Transverse colon (tissue), 4 donors: ENCODE measurements at regions not wholly inside any gene's neighbourhood (a gene's known extent, or its start where the extent isn't known, plus 50 kb on each side); places are given as distances from the start of the nearest gene placed in this dataset.

Source experiments
- DNase-seq: peaks from one replicate; pipeline ENCODE4 v3.0.0-alpha.2; 2019
- H3K27ac ChIP-seq, 4 donors: fragments of 200-600 bp; sonication (generic); 2 replicates each; pipeline ENCODE4 v1.5.1; 2016 to 2018; ENCODE audit warnings: inconsistent platforms in 4 of 4
- H3K27me3 ChIP-seq: fragments of 200-600 bp; sonication (generic); 2 replicates; pipeline ENCODE4 v1.5.1; 2017; ENCODE audit warnings: inconsistent platforms
- H3K36me3 ChIP-seq, 4 donors: fragments of 200-600 bp; sonication (generic); 2 replicates each; pipeline ENCODE4 v1.5.1; 2017 to 2019; ENCODE audit warnings: inconsistent platforms in 4 of 4
- H3K4me1 ChIP-seq, 4 donors: fragments of 200-600 bp; sonication (generic); 2 replicates each; pipeline ENCODE4 v1.5.1; 2017 to 2020; ENCODE audit warnings: inconsistent platforms in 4 of 4
- H3K4me3 ChIP-seq, 4 donors: fragments of 200-600 bp; sonication (generic); 1 replicate in 1 of 4; 2 replicates in 3 of 4; pipeline versions ENCODE4 v1.5.1 to v1.6.1; 2017 to 2019; ENCODE audit warnings: inconsistent platforms in 4 of 4
- H3K9me3 ChIP-seq, 2 donors: fragments of 200-600 bp; sonication (generic); 2 replicates each; pipeline ENCODE4 v1.5.1; 2017 to 2019; ENCODE audit warnings: inconsistent platforms in 2 of 2
- CTCF ChIP-seq, 5 experiments: fragments of 200-600 bp in 3 of 5; fragments of 450-650 bp in 2 of 5; sonication (generic) in 3 of 5; IDR thresholded peaks; 1 replicate in 2 of 5; 2 replicates in 3 of 5; pipeline ENCODE4 v1.5.1; 2016 to 2017; ENCODE audit warnings: antibody characterized with exemption in 5 of 5, inconsistent platforms in 3 of 5, mild to moderate bottlenecking in 2 of 5, moderate library complexity in 1 of 5
- EP300 ChIP-seq: sonication (generic); formaldehyde crosslinking; IDR thresholded peaks from one replicate; pipeline ENCODE4 v1.6.1; 2017; ENCODE audit warnings: antibody characterized with exemption, low read depth
- POLR2A ChIP-seq: fragments of 450-650 bp; IDR thresholded peaks from one replicate; pipeline ENCODE4 v1.6.1; 2016; ENCODE audit warnings: antibody characterized with exemption, mild to moderate bottlenecking, moderate library complexity
- POLR2AphosphoS5 ChIP-seq, 3 donors: sonication (generic); formaldehyde crosslinking; IDR thresholded peaks; one replicate each; pipeline ENCODE4 v1.6.1; 2016; ENCODE audit warnings: antibody characterized with exemption in 3 of 3
- WGBS, 2 donors: methylation state at CpG; one replicate each; pipeline ENCODE4 v1.1.5; 2018; ENCODE audit warnings: low coverage in 1 of 2; 5-methylcytosine and 5-hydroxymethylcytosine counted together
- in situ Hi-C, 4 donors: fragments of 200-750 bp; cut with MboI; loops; one replicate each; pipeline versions ENCODE4 v1.15.0 to v1.15.1; 2017; ENCODE audit warnings: low sequenced_read_pairs in 3 of 4, low pct_ligation_motif_present in 1 of 4, low pct_unique_long_range_greater_than_20kb in 1 of 4
- intact Hi-C: fragments of 100-400 bp; cut with DNase I; formaldehyde crosslinking; loops from one replicate; pipeline ENCODE4 v1.15.1; 2023; ENCODE audit warnings: low total_unique reads

- no peaks in the 10 kb centered on the region for H3K9me3 ChIP-seq
- H3K4me1 ChIP-seq, result no peaks in the 10 kb centered on the region
- H3K4me3 ChIP-seq, result no peak overlapping the region
- no peaks in the 10 kb centered on the region for H3K36me3 ChIP-seq
- no peak overlapping the region for H3K27ac ChIP-seq
- in situ Hi-C loops, result no loop called here
- H3K27me3 ChIP-seq, result no peaks in the 10 kb centered on the region
- intact Hi-C loops, result no loop called here
- DNase-seq, result no peak
- no peak for TF ChIP-seq POLR2AphosphoS5 (IDR thresholded peaks at IDR 0.05)
- no peak for TF ChIP-seq POLR2A
Measured at GRCh38 chr4:27206009-27206408, 345.4 kb downstream of the STIM2 start.

DNA sequence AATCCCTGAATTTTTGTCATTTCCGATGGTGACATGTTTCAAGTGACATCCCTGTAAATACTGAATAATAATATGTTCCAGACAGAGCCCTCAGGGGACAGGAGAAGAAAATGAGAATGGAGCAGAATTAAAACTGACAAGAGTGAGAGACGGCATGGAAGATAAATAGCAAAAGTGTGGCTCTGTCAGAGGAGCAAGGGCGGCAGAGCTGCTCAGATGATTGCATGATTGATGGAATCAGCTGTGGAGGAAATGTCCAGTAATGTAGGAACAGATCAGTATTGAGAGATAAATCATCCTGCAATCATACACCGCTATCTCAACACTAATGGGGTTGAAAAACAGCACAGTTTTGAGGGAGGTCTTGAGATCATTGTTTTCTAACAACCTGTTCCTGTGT, 350.3 kb downstream of the STIM2 start:
- Histone ChIP-seq H3K4me1 (no peaks in the 10 kb centered on the region), H3K4me3 (no peak overlapping the region), H3K27ac (no peak overlapping the region), H3K9me3 (no peaks in the 10 kb centered on the region), H3K36me3 (no peaks in the 10 kb centered on the region), H3K27me3 (no peaks in the 10 kb centered on the region)
- intact Hi-C loops (no loop called here), in situ Hi-C loops (no loop called here)
- TF ChIP-seq POLR2A, result no peak
- no peak for TF ChIP-seq EP300
- TF ChIP-seq CTCF (IDR thresholded peaks at IDR 0.05), result no peak
- TF ChIP-seq POLR2AphosphoS5 (IDR thresholded peaks at IDR 0.05), result no peak
- no peak for DNase-seq
- WGBS, 2 donors, result 73 to 88% methylated on average over 4 of the region's 4 CpGs

DNA sequence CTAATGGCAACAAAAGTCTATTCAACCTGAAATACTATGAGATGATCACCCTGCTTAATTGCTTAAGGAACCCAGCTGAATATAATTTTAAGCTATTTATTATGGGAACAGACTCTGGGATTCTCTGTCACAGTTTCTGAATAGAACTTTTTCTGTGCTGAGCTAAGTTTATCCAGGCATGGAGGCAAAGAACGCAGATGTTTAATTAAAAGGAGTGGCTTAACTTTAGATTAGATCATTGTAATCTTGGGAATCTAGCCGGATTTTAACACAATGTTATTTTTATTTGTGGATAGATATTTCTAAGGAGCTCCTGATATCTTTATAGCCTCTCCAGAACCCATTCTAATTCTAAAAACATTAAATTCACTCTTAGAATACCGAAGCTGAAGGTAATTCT, 353.4 kb downstream of the STIM2 start:
- WGBS, 2 donors, result 57 to 63% methylated on average over 3 of the region's 3 CpGs
- DNase-seq, result no peak
- TF ChIP-seq CTCF (IDR thresholded peaks at IDR 0.05) (no peak), POLR2A (no peak)
- Histone ChIP-seq H3K9me3 (no peaks in the 10 kb centered on the region), H3K27me3 (no peaks in the 10 kb centered on the region), H3K4me3 (no peak overlapping the region), H3K4me1 (no peaks in the 10 kb centered on the region), H3K36me3 (no peaks in the 10 kb centered on the region), H3K27ac (no peak overlapping the region)
- intact Hi-C loops, result no loop called here
- in situ Hi-C loops, result no loop called here

GRCh38 chr4:27215220-27215826, 354.7 kb downstream of the STIM2 start:
- Histone ChIP-seq H3K9me3 (no peaks in the 10 kb centered on the region), H3K4me1 (no peaks in the 10 kb centered on the region), H3K27me3 (no peaks in the 10 kb centered on the region), H3K4me3 (no peak overlapping the region), H3K27ac (no peak overlapping the region), H3K36me3 (no peaks in the 10 kb centered on the region)
- TF ChIP-seq POLR2A, result no peak
- no peak for TF ChIP-seq POLR2AphosphoS5 (IDR thresholded peaks at IDR 0.05)
- TF ChIP-seq CTCF (IDR thresholded peaks at IDR 0.05), result no peak
- no peak for TF ChIP-seq EP300
- WGBS, 2 donors, result 69% methylated on average over 1 to 4 of the region's 4 CpGs
- intact Hi-C loops (no loop called here), in situ Hi-C loops (no loop called here)
- no peak for DNase-seq

DNA sequence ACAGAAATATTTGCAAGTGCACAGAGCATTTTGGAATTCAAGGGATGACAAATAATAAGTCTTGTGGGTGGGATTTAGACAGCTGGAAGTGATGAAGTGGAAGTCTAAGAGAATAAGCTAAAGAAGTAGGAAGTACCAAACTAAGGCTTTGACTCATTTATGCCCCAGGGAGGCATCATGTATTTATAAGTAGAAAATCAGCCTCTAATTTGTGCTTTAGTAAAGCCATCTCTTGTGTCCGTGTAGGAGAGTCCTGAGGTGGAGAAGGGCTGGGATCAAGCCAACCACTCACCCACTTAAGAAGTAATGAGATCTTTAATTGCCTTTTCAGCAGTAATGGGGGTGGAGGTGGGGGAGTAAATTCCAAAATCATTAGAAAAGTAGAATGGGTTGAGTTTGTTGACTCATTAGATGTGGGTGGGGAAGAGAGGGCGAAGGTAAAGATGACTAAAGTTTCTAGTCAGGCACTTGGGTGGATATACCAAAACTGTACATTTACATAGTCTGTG, 356.7 kb downstream of the STIM2 start:
- intact Hi-C loops (no loop called here), in situ Hi-C loops (no loop called here)
- WGBS, 2 donors, result 17 to 38% methylated on average over 1 to 2 of the region's 2 CpGs
- Histone ChIP-seq H3K4me3 (no peak overlapping the region), H3K27ac (no peak overlapping the region), H3K36me3 (no peaks in the 10 kb centered on the region), H3K27me3 (no peaks in the 10 kb centered on the region), H3K9me3 (no peaks in the 10 kb centered on the region), H3K4me1 (no peaks in the 10 kb centered on the region)
- TF ChIP-seq POLR2AphosphoS5 (IDR thresholded peaks at IDR 0.05), result no peak
- TF ChIP-seq POLR2A, result no peak
- no peak for TF ChIP-seq CTCF (IDR thresholded peaks at IDR 0.05)
- no peak for TF ChIP-seq EP300
- DNase-seq, result no peak
